Fibroblast of gingiva (primary cell): ENCODE measurements at regions not wholly inside any gene's neighbourhood (a gene's known extent, or its start where the extent isn't known, plus 50 kb on each side); places are given as distances from the start of the nearest gene placed in this dataset.

Experiments
- DNase-seq: peaks from one replicate; pipeline ENCODE4 v3.0.0-alpha.2; 2011; ENCODE audit warnings: low read depth

GRCh38 chr2:191514613-191515012, 163.3 kb upstream of the NABP1 start:
- DNase-seq = no peak

- DNase-seq = no peak
Measured at GRCh38 chr2:191515551-191515950, 162.4 kb upstream of the NABP1 start.

- DNase-seq = no peak
Measured at GRCh38 chr2:191516260-191516659, 161.7 kb upstream of the NABP1 start.

- DNase-seq = peak; percentile 29
Measured at GRCh38 chr2:191521608-191522208, 156.2 kb upstream of the NABP1 start.

GRCh38 chr2:191522478-191523120, 155.3 kb upstream of the NABP1 start:
- no peak for DNase-seq

- no peak for DNase-seq
Measured at GRCh38 chr2:191526091-191526490, 151.8 kb upstream of the NABP1 start.

- no peak for DNase-seq
Measured at GRCh38 chr2:191526536-191526935, 151.4 kb upstream of the NABP1 start.

GRCh38 chr2:191526953-191527556, 150.9 kb upstream of the NABP1 start:
- DNase-seq = no peak

- DNase-seq = no peak
Measured at GRCh38 chr2:191530618-191531017, 147.3 kb upstream of the NABP1 start.

- peak; percentile 14 for DNase-seq
Measured at GRCh38 chr2:191533693-191534180, 144.2 kb upstream of the NABP1 start.

- no peak for DNase-seq
Measured at GRCh38 chr2:191537921-191538320, 140.0 kb upstream of the NABP1 start.

- no peak for DNase-seq
Measured at GRCh38 chr2:191538334-191538903, 139.5 kb upstream of the NABP1 start.

- DNase-seq = peak; percentile 24
Measured at GRCh38 chr2:191539068-191539467, 138.9 kb upstream of the NABP1 start.

- DNase-seq = no peak
Measured at GRCh38 chr2:191540681-191541080, 137.3 kb upstream of the NABP1 start.

- peak; percentile 49 for DNase-seq
Measured at GRCh38 chr2:191543708-191544107, 134.2 kb upstream of the NABP1 start.

GRCh38 chr2:191544461-191545062, 133.4 kb upstream of the NABP1 start:
- DNase-seq = no peak

GRCh38 chr2:191545361-191545760, 132.6 kb upstream of the NABP1 start:
- DNase-seq = no peak

- DNase-seq = peak; percentile 7
Measured at GRCh38 chr2:191552066-191552465, 125.9 kb upstream of the NABP1 start.

GRCh38 chr2:191554240-191554639, 123.7 kb upstream of the NABP1 start:
- DNase-seq = no peak

GRCh38 chr2:191555092-191555742, 122.7 kb upstream of the NABP1 start:
- DNase-seq = peak; percentile 66

- DNase-seq = no peak
Measured at GRCh38 chr2:191556463-191556862, 121.5 kb upstream of the NABP1 start.

GRCh38 chr2:191557841-191558240, 120.1 kb upstream of the NABP1 start:
- DNase-seq = no peak
